Endothelial cell (in vitro differentiated cells): ENCODE measurements at regions not wholly inside any gene's neighbourhood (a gene's known extent, or its start where the extent isn't known, plus 50 kb on each side); places are given as distances from the start of the nearest gene placed in this dataset.

Source experiments
- DNase-seq: peaks from one replicate; pipeline ENCODE4 v3.0.0; 2021; ENCODE audit warnings: low spot score
- H3K27ac Mint-ChIP-seq: one replicate; pipeline ENCODE4 v1.8.0; 2021; ENCODE audit warnings: mixed read lengths, inconsistent platforms; ENCODE audit not compliant: unreplicated experiment
- H3K27me3 Mint-ChIP-seq: one replicate; pipeline ENCODE4 v1.8.0; 2021; ENCODE audit warnings: mild to moderate bottlenecking, moderate library complexity, mixed read lengths, inconsistent platforms; ENCODE audit not compliant: unreplicated experiment
- H3K36me3 Mint-ChIP-seq: one replicate; pipeline ENCODE4 v1.8.0; 2021; ENCODE audit warnings: mild to moderate bottlenecking, low read depth, mixed read lengths, inconsistent platforms; ENCODE audit not compliant: unreplicated experiment
- H3K4me1 Mint-ChIP-seq: one replicate; pipeline ENCODE4 v1.8.0; 2021; ENCODE audit warnings: mild to moderate bottlenecking, mixed read lengths, inconsistent platforms; ENCODE audit not compliant: unreplicated experiment
- H3K4me3 Mint-ChIP-seq: one replicate; pipeline ENCODE4 v1.8.0; 2021; ENCODE audit warnings: mild to moderate bottlenecking, mixed read lengths, inconsistent platforms; ENCODE audit not compliant: unreplicated experiment
- H3K9me3 Mint-ChIP-seq: one replicate; pipeline ENCODE4 v1.8.0; 2021; ENCODE audit warnings: mixed read lengths, inconsistent platforms; ENCODE audit not compliant: unreplicated experiment
- TF ChIP-seq, protein P1 (sequence below): fragments of 200-600 bp; sonication (generic); IDR thresholded peaks from one replicate; pipeline ENCODE4 v1.5.0; 2021; ENCODE audit warnings: antibody characterized with exemption; ENCODE audit not compliant: unreplicated experiment

DNA sequence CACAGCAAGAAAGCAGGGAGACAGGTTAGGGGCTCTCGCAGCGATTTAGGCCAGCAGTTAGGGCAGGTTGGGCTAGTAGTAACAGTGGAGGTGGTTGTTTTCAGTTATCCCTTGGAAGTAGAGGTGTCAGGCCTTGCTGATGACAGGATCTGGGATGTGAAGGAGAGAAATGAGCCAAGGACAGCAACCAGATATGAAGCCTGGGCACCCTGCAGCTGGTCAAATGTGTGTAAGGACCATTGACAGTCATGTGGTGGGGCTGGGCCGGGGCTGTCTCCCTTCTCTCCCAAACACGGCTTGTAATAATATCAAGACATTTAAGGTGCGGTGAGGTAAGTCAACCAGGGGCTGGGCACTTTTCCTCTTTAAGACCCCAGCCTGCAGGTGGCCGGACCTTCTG lies 112.5 kb upstream of the IGFBP3 start:
- H3K36me3 Mint-ChIP-seq = peaks cover 7% of the 10 kb centered on the region
- DNase-seq = no peak
- TF ChIP-seq, protein P1, sequence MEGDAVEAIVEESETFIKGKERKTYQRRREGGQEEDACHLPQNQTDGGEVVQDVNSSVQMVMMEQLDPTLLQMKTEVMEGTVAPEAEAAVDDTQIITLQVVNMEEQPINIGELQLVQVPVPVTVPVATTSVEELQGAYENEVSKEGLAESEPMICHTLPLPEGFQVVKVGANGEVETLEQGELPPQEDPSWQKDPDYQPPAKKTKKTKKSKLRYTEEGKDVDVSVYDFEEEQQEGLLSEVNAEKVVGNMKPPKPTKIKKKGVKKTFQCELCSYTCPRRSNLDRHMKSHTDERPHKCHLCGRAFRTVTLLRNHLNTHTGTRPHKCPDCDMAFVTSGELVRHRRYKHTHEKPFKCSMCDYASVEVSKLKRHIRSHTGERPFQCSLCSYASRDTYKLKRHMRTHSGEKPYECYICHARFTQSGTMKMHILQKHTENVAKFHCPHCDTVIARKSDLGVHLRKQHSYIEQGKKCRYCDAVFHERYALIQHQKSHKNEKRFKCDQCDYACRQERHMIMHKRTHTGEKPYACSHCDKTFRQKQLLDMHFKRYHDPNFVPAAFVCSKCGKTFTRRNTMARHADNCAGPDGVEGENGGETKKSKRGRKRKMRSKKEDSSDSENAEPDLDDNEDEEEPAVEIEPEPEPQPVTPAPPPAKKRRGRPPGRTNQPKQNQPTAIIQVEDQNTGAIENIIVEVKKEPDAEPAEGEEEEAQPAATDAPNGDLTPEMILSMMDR = no peak
- no peak overlapping the region for H3K27ac Mint-ChIP-seq
- peaks cover 1% of the 10 kb centered on the region for H3K27me3 Mint-ChIP-seq
- H3K4me1 Mint-ChIP-seq = no peaks in the 10 kb centered on the region
- no peaks in the 10 kb centered on the region for H3K9me3 Mint-ChIP-seq
- no peak overlapping the region for H3K4me3 Mint-ChIP-seq

DNA sequence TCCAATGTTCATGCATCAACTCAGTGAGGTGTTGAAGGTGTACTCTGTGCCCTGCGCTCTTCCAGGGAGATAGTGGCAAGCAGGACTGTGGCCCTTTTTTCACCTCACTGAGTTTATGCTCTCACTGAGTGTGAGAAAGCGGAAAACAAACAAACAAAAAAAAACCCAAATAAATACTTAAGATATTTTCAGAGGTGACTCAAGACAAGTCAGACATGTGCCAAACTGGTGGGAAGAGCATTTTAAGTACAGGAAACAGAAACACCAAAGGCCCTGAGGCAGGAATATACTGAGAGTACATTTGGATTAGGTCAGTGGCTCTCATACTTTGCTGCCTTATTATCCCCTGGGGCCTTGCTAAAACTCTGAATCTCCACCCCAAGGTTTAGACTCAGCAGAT lies 111.9 kb upstream of the IGFBP3 start:
- H3K4me3 Mint-ChIP-seq = no peak overlapping the region
- no peak for DNase-seq
- TF ChIP-seq, protein P1 = no peak
- H3K36me3 Mint-ChIP-seq = peaks cover 7% of the 10 kb centered on the region
- no peaks in the 10 kb centered on the region for H3K9me3 Mint-ChIP-seq
- H3K4me1 Mint-ChIP-seq = no peaks in the 10 kb centered on the region
- H3K27me3 Mint-ChIP-seq = peaks cover 1% of the 10 kb centered on the region
- H3K27ac Mint-ChIP-seq = no peak overlapping the region

DNA sequence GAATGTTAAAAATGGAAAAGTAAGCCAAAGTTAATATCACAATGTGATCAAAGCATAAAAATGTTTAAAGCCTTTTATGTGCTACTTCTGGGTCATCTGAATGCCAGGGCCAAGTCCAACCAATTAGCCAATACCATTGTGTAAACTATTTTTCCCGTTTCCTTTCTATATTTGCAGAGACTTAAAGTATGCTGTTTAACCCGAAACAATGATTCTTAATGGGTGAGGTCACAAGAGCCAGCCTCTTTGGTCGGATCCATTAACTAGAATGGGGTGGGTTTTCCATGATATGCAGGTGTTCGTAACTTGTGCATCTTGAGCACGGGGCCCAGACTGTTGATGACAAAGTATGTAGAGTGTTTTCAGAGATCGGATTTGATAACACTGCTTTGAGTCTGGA lies 111.3 kb upstream of the IGFBP3 start:
- Mint-ChIP-seq H3K27me3 (peaks cover 1% of the 10 kb centered on the region), H3K36me3 (peaks cover 7% of the 10 kb centered on the region), H3K4me3 (no peak overlapping the region), H3K9me3 (no peaks in the 10 kb centered on the region), H3K27ac (no peak overlapping the region), H3K4me1 (no peaks in the 10 kb centered on the region)
- DNase-seq = no peak
- TF ChIP-seq, protein P1 = no peak

DNA sequence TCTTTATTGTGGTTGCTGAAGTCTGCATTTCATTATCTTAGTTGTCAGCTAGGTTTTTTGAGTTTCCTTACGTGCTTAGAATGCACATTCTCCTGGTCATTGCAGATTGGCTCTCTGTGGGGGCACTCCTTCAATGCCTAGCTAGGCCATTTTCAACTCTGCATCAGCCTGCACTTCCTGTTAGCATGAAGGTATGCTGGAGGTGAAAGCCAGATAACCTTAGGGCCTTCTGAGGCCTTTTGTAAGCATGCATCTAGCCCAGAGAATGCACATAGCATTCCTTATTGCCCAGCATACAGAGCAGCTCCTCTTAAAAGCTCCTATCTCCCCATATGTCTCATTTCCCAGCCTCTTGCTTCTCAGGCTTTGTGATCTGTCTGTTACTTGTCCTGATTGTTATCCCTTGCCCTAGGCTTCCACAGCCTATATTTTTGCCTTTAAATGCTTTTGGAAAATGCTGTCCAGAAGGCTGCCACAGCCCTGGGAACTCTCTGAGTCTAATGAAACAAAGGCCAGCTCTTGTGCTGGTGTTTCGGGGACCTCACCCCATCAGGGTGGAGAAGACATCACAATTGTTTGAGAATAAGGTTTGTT lies 108.1 kb upstream of the IGFBP3 start:
- Mint-ChIP-seq H3K27ac (no peak overlapping the region), H3K4me3 (no peak overlapping the region)

DNA sequence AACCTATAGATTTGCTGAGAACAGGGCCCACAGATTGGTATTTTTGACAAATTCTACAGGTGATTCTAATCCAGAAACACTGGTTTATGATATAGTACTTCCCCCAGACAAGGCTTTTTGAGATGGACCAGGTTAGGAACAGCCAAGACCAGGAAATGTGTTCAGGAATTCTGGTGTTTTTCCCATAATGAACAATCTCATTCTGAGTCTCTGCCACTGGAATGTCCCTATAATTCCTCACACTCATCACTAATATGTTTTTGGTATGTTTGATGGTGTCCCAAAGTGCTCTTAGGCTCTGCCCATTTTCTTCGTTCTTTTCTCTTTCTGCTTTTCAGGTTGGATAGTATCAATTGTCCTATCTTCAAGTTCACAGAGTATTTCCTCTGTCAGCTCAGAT lies 107.2 kb upstream of the IGFBP3 start:
- H3K9me3 Mint-ChIP-seq = no peaks in the 10 kb centered on the region
- no peak overlapping the region for H3K27ac Mint-ChIP-seq
- DNase-seq = no peak
- no peak overlapping the region for H3K4me3 Mint-ChIP-seq
- TF ChIP-seq, protein P1 = no peak
- peaks cover 7% of the 10 kb centered on the region for H3K36me3 Mint-ChIP-seq
- H3K27me3 Mint-ChIP-seq = peaks cover 1% of the 10 kb centered on the region
- H3K4me1 Mint-ChIP-seq = no peaks in the 10 kb centered on the region

More for the DNA sequence above, 108.1 kb upstream of the IGFBP3 start:
- H3K9me3 Mint-ChIP-seq = no peaks in the 10 kb centered on the region
- peaks cover 7% of the 10 kb centered on the region for H3K36me3 Mint-ChIP-seq
- no peak for DNase-seq
- H3K27me3 Mint-ChIP-seq = peaks cover 1% of the 10 kb centered on the region
- TF ChIP-seq, protein P1 = no peak
- no peaks in the 10 kb centered on the region for H3K4me1 Mint-ChIP-seq
